ENCODE measurements at regions not wholly inside any gene's neighbourhood (a gene's known extent, or its start where the extent isn't known, plus 50 kb on each side); places are given as distances from the start of the nearest gene placed in this dataset.

GRCh38 chr7:153457746-153458145 is 594.5 kb upstream of the DPP6 start:
- Histone ChIP-seq H3K27me3 (no peaks in the 10 kb centered on the region), H3K27ac (no peak overlapping the region), H3K4me1 (no peaks in the 10 kb centered on the region), H3K4me3 (no peak overlapping the region), H3K36me3 (no peaks in the 10 kb centered on the region), H3K9me3 (no peaks in the 10 kb centered on the region)
- DNase-seq: no peak
- WGBS, 2 donors (ENCODE audit: low coverage in 1 of 2): 55 to 62% methylated on average over 5 to 7 of the region's 7 CpGs
- intact Hi-C loops (cut with DNase I; ENCODE audit: low total_unique reads) (no loop called here), in situ Hi-C loops (cut with MboI; ENCODE audit: low pct_ligation_motif_present in 1 of 4, low pct_unique_long_range_greater_than_20kb in 1 of 4, low sequenced_read_pairs in 3 of 4) (no loop called here)
- no peak for TF ChIP-seq POLR2A (IDR thresholded peaks at IDR 0.05)
- no peak for TF ChIP-seq POLR2AphosphoS5 (IDR thresholded peaks at IDR 0.05)
- no peak for TF ChIP-seq EP300 (IDR thresholded peaks at IDR 0.05; ENCODE audit: low read depth)
- TF ChIP-seq CTCF (IDR thresholded peaks at IDR 0.05): no peak

- no peaks in the 10 kb centered on the region for H3K4me1 ChIP-seq
- in situ Hi-C loops (cut with MboI; ENCODE audit: low pct_ligation_motif_present in 1 of 4, low pct_unique_long_range_greater_than_20kb in 1 of 4, low sequenced_read_pairs in 3 of 4): no loop called here
- no peak overlapping the region for H3K4me3 ChIP-seq
- no peaks in the 10 kb centered on the region for H3K27me3 ChIP-seq
- H3K9me3 ChIP-seq: no peaks in the 10 kb centered on the region
- H3K36me3 ChIP-seq: no peaks in the 10 kb centered on the region
- H3K27ac ChIP-seq: no peak overlapping the region
- intact Hi-C loops (cut with DNase I; ENCODE audit: low total_unique reads): no loop called here
- TF ChIP-seq CTCF (IDR thresholded peaks at IDR 0.05): no peak
- TF ChIP-seq EP300 (IDR thresholded peaks at IDR 0.05; ENCODE audit: low read depth): no peak
- no peak for TF ChIP-seq POLR2A (IDR thresholded peaks at IDR 0.05)
- TF ChIP-seq POLR2AphosphoS5 (IDR thresholded peaks at IDR 0.05): no peak
- no peak for DNase-seq
- WGBS, 2 donors (ENCODE audit: low coverage in 1 of 2): 63 to 73% methylated on average over 3 to 9 of the region's 9 CpGs
These were observed 582.1 kb upstream of the DPP6 start for GRCh38 chr7:153470004-153470671.

GRCh38 chr7:153472516-153472915 is 579.7 kb upstream of the DPP6 start:
- DNase-seq: no peak
- 80 to 93% methylated on average over 7 of the region's 7 CpGs for WGBS, 2 donors (ENCODE audit: low coverage in 1 of 2)
- Histone ChIP-seq H3K27me3 (no peaks in the 10 kb centered on the region), H3K36me3 (no peaks in the 10 kb centered on the region), H3K9me3 (no peaks in the 10 kb centered on the region), H3K27ac (no peak overlapping the region), H3K4me3 (no peak overlapping the region), H3K4me1 (no peaks in the 10 kb centered on the region)
- intact Hi-C loops (cut with DNase I; ENCODE audit: low total_unique reads) (no loop called here), in situ Hi-C loops (cut with MboI; ENCODE audit: low pct_ligation_motif_present in 1 of 4, low pct_unique_long_range_greater_than_20kb in 1 of 4, low sequenced_read_pairs in 3 of 4) (no loop called here)
- no peak for TF ChIP-seq POLR2AphosphoS5 (IDR thresholded peaks at IDR 0.05)
- TF ChIP-seq EP300 (IDR thresholded peaks at IDR 0.05; ENCODE audit: low read depth): no peak
- no peak for TF ChIP-seq POLR2A (IDR thresholded peaks at IDR 0.05)
- TF ChIP-seq CTCF (IDR thresholded peaks at IDR 0.05): no peak

GRCh38 chr7:153473185-153473584 is 579.0 kb upstream of the DPP6 start:
- H3K27me3 ChIP-seq: no peaks in the 10 kb centered on the region
- 20 to 32% methylated on average over 1 of the region's 1 CpG for WGBS, 2 donors (ENCODE audit: low coverage in 1 of 2)
- no peaks in the 10 kb centered on the region for H3K36me3 ChIP-seq
- H3K4me1 ChIP-seq: no peaks in the 10 kb centered on the region
- no peak for DNase-seq
- in situ Hi-C loops (cut with MboI; ENCODE audit: low pct_ligation_motif_present in 1 of 4, low pct_unique_long_range_greater_than_20kb in 1 of 4, low sequenced_read_pairs in 3 of 4) (no loop called here), intact Hi-C loops (cut with DNase I; ENCODE audit: low total_unique reads) (no loop called here)
- H3K4me3 ChIP-seq: no peak overlapping the region
- H3K27ac ChIP-seq: no peak overlapping the region
- TF ChIP-seq POLR2A (IDR thresholded peaks at IDR 0.05) (no peak), EP300 (IDR thresholded peaks at IDR 0.05; ENCODE audit: low read depth) (no peak), POLR2AphosphoS5 (IDR thresholded peaks at IDR 0.05) (no peak)
- no peaks in the 10 kb centered on the region for H3K9me3 ChIP-seq

- Histone ChIP-seq H3K9me3 (no peaks in the 10 kb centered on the region), H3K36me3 (no peaks in the 10 kb centered on the region), H3K4me1 (no peaks in the 10 kb centered on the region), H3K27me3 (no peaks in the 10 kb centered on the region), H3K27ac (no peak overlapping the region), H3K4me3 (no peak overlapping the region)
- no peak for DNase-seq
- intact Hi-C loops (cut with DNase I; ENCODE audit: low total_unique reads): no loop called here
- TF ChIP-seq POLR2A (IDR thresholded peaks at IDR 0.05) (no peak), POLR2AphosphoS5 (IDR thresholded peaks at IDR 0.05) (no peak), EP300 (IDR thresholded peaks at IDR 0.05; ENCODE audit: low read depth) (no peak), CTCF (IDR thresholded peaks at IDR 0.05) (no peak)
- in situ Hi-C loops (cut with MboI; ENCODE audit: low pct_ligation_motif_present in 1 of 4, low pct_unique_long_range_greater_than_20kb in 1 of 4, low sequenced_read_pairs in 3 of 4): no loop called here
- 65 to 80% methylated on average over 1 to 3 of the region's 3 CpGs for WGBS, 2 donors (ENCODE audit: low coverage in 1 of 2)
These were observed 577.0 kb upstream of the DPP6 start for GRCh38 chr7:153475239-153475638.
